SU-DHL-6 (cell line): ENCODE measurements at regions not wholly inside any gene's neighbourhood (a gene's known extent, or its start where the extent isn't known, plus 50 kb on each side); places are given as distances from the start of the nearest gene placed in this dataset.

ENCODE experiments used
- EZH2phosphoT487 ChIP-seq: fragments of 200-600 bp; sonication (generic), shearing (Covaris generic); conservative IDR thresholded peaks from 2 replicates; pipeline ENCODE4 v1.6.1; 2018; ENCODE audit warnings: mild to moderate bottlenecking, antibody characterized with exemption, low read length, moderate library complexity, mixed read lengths
- TF ChIP-seq, protein P1 (sequence below): fragments of 200-600 bp; sonication (generic); IDR thresholded peaks from one replicate; pipeline ENCODE4 v1.5.1; 2017; ENCODE audit warnings: antibody characterized with exemption, mild to moderate bottlenecking, low read length, moderate library complexity; ENCODE audit not compliant: insufficient read depth, poor library complexity, severe bottlenecking

DNA sequence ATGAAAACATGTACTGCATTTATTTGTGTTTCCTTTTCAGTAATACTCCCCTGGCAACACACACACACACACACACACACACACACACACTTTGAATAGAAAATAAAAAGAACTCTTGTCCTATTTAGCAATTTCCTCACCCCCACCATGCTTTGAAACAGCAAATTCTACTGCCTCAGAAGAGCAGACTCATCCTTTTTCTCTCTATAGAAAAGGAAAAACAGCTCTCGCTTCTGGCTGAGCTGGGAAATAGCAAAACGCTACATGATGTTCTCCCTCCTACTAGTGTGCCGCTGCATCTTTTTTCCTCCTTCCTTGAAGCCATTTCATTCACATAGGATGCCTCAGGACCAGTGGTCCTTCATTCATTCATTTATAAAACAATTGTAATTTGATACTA is 453.6 kb downstream of the CSNK1G3 start:
- TF ChIP-seq, protein P1, sequence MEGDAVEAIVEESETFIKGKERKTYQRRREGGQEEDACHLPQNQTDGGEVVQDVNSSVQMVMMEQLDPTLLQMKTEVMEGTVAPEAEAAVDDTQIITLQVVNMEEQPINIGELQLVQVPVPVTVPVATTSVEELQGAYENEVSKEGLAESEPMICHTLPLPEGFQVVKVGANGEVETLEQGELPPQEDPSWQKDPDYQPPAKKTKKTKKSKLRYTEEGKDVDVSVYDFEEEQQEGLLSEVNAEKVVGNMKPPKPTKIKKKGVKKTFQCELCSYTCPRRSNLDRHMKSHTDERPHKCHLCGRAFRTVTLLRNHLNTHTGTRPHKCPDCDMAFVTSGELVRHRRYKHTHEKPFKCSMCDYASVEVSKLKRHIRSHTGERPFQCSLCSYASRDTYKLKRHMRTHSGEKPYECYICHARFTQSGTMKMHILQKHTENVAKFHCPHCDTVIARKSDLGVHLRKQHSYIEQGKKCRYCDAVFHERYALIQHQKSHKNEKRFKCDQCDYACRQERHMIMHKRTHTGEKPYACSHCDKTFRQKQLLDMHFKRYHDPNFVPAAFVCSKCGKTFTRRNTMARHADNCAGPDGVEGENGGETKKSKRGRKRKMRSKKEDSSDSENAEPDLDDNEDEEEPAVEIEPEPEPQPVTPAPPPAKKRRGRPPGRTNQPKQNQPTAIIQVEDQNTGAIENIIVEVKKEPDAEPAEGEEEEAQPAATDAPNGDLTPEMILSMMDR: no peak
- no peak for TF ChIP-seq EZH2phosphoT487
